DOHH2 (cell line): ENCODE measurements at regions not wholly inside any gene's neighbourhood (a gene's known extent, or its start where the extent isn't known, plus 50 kb on each side); places are given as distances from the start of the nearest gene placed in this dataset.
"Not testable (repeated sequence)": the region's sequence is repeated elsewhere in the genome, so short reads cannot be mapped to it uniquely, and the experiment has no call there.

ENCODE experiments used
- H3F3A ChIP-seq: fragments of 200-600 bp; sonication (generic), shearing (Covaris generic); 2 replicates; pipeline ENCODE4 v1.6.0; 2016; ENCODE audit warnings: antibody characterized with exemption, mild to moderate bottlenecking; ENCODE audit not compliant: control insufficient read depth, insufficient read depth
- H3K27ac ChIP-seq: fragments of 200-600 bp; sonication (generic); 2 replicates; pipeline ENCODE4 v1.5.1; 2014; ENCODE audit warnings: low read depth, mild to moderate bottlenecking, low read length, moderate library complexity
- H3K27me3 ChIP-seq: fragments of 200-600 bp; sonication (generic); 2 replicates; pipeline ENCODE4 v1.6.1; 2014; ENCODE audit warnings: mild to moderate bottlenecking, low read length, mixed read lengths; ENCODE audit not compliant: control insufficient read depth
- H3K36me3 ChIP-seq: fragments of 200-600 bp; sonication (generic); 2 replicates; pipeline ENCODE4 v1.6.1; 2014; ENCODE audit warnings: mild to moderate bottlenecking, low read length, moderate library complexity, mixed read lengths; ENCODE audit not compliant: control insufficient read depth
- H3K4me1 ChIP-seq: fragments of 200-600 bp; sonication (generic); 2 replicates; pipeline ENCODE4 v1.6.1; 2014; ENCODE audit warnings: mild to moderate bottlenecking, low read length, mixed read lengths; ENCODE audit not compliant: control insufficient read depth
- H3K4me2 ChIP-seq: fragments of 200-600 bp; sonication (generic); 2 replicates; pipeline ENCODE4 v1.6.0; 2014; ENCODE audit warnings: mild to moderate bottlenecking, low read length, moderate library complexity
- H3K4me3 ChIP-seq: fragments of 200-600 bp; sonication (generic); 2 replicates; pipeline ENCODE4 v1.5.1; 2014; ENCODE audit warnings: mild to moderate bottlenecking, low read length, mixed read lengths
- H3K79me2 ChIP-seq: fragments of 200-600 bp; sonication (generic); 2 replicates; pipeline ENCODE4 v1.6.1; 2014; ENCODE audit warnings: mild to moderate bottlenecking, low read length, mixed read lengths; ENCODE audit not compliant: control insufficient read depth
- H3K9me2 ChIP-seq: fragments of 200-600 bp; sonication (generic); replicated peaks from 2 replicates; pipeline ENCODE4 v1.6.1; 2014; ENCODE audit warnings: mild to moderate bottlenecking, low read length, mixed read lengths; ENCODE audit not compliant: control insufficient read depth
- H3K9me3 ChIP-seq: fragments of 200-600 bp; sonication (generic); 2 replicates; pipeline ENCODE4 v1.6.1; 2014; ENCODE audit warnings: antibody characterized with exemption, low read length, mixed read lengths; ENCODE audit not compliant: control insufficient read depth, insufficient read depth
- H4K20me1 ChIP-seq: fragments of 200-600 bp; sonication (generic); 2 replicates; pipeline ENCODE4 v1.6.0; 2014; ENCODE audit warnings: low read depth, mild to moderate bottlenecking, antibody characterized with exemption, low read length, moderate library complexity; ENCODE audit not compliant: control insufficient read depth, insufficient read depth
- CTCF ChIP-seq: fragments of 200-600 bp; sonication (generic); IDR thresholded peaks from one replicate; pipeline ENCODE4 v1.5.1; 2014; ENCODE audit warnings: antibody characterized with exemption, mild to moderate bottlenecking, low read depth, low read length; ENCODE audit not compliant: poor library complexity, severe bottlenecking
- EZH2phosphoT487 ChIP-seq: fragments of 200-600 bp; sonication (generic); IDR thresholded peaks from 2 replicates; pipeline ENCODE4 v1.6.1; 2017; ENCODE audit warnings: borderline replicate concordance, mild to moderate bottlenecking, antibody characterized with exemption, low read length, moderate library complexity, mixed read lengths

DNA sequence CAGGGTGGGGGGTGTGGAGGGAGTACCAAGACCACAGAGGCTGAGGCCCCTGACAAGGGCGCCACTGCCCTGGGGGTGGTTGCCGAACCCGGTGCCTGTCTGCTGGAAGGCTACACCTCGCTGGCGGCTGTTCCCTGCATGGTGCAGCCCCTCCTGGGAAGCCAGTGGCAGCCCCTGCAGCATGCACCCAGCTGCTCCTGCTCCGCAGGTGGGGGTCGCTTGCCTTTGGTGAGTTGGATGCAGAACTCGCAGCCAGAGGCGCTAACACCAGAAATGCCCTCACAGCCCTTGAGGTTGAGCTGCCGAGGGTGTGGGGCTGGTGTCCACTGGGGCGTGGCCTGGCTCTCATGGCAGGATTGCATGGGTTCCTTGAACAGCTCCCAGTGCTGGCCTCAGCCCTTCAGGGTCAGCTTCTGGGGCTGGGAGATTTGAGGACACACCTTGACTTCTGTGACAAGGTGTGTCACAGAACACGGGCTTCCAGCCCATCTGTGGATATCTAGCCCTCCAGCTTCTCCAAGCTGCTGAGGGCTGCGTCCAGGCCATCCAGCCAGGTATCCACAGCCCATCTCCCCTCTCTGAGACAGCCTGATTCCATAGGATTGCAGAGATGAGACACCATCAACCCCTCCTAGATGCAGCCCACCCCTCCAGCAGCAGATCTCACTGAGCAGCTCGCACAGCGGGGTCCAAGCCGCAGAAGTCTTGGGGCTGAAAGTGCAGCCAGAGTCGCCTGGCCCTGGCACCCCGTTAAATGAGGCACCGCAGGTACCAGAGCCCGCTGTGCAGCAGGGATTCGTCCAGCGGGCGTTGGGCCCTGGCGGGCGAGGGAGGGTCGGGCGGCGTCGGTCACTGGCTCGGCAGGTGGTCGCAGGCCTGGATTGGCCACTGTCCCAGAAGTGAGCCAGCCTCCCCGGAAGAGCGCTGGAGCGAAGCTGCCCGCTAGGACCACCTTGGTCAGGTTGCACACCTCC, 586.3 kb downstream of the KCNJ18 start:
- H3K27me3 ChIP-seq = no peaks in the 10 kb centered on the region
- no peaks in the 10 kb centered on the region for H3K9me2 ChIP-seq
- no peaks in the 10 kb centered on the region for H4K20me1 ChIP-seq
- no peaks in the 10 kb centered on the region for H3K79me2 ChIP-seq
- no peak overlapping the region for H3K4me3 ChIP-seq
- no peak overlapping the region for H3K27ac ChIP-seq
- TF ChIP-seq CTCF = no peak
- no peak for TF ChIP-seq EZH2phosphoT487
- no peak overlapping the region for H3K4me2 ChIP-seq
- H3K36me3 ChIP-seq = no peaks in the 10 kb centered on the region
- no peaks in the 10 kb centered on the region for H3F3A ChIP-seq
- H3K9me3 ChIP-seq = peaks cover 9% of the 10 kb centered on the region; the same call in 1 of the 2 replicates
- no peaks in the 10 kb centered on the region for H3K4me1 ChIP-seq

DNA sequence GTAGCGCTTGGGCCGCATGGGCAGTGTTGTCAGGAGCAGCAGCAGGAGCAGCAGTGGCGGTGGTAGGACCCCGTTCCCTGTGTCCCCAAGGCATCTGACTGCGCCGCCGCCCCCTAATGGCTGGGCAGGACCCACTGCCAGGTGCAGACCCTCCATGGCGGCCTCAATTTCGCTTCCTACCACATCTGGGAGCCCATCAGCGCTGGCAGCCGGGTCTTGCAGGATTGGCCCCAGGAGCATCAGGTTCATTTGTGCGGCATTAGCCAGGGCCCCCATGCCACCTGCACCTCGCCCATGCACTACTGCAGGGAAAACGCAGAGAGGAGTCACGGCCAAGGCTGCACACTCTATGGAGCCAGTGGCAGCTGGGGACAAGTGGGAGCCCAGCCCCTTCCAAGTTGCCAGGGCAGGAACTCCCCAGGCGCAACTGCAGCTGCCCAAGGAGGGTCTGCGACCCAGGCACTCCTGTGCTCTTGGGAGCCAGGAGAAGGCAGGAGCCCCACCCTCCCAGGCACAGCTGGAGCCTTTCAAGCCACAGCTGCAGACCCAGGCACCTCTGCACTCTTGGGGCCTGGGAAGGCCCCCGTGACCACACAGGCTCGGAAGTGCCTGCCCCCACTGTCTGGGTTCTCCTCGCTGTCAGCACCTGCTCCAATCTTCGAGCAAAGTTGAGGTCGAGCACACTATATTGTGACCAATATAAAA, 594.2 kb downstream of the KCNJ18 start:
- Histone ChIP-seq H3K9me2 (no peaks in the 10 kb centered on the region), H4K20me1 (no peaks in the 10 kb centered on the region), H3K4me3 (no peak overlapping the region), H3F3A (no peaks in the 10 kb centered on the region), H3K27ac (no peak overlapping the region), H3K4me2 (no peak overlapping the region), H3K4me1 (no peaks in the 10 kb centered on the region), H3K36me3 (no peaks in the 10 kb centered on the region), H3K9me3 (peaks cover 4% of the 10 kb centered on the region; the same call in 1 of the 2 replicates), H3K79me2 (no peaks in the 10 kb centered on the region), H3K27me3 (no peaks in the 10 kb centered on the region)
- no peak for TF ChIP-seq CTCF
- no peak for TF ChIP-seq EZH2phosphoT487

DNA sequence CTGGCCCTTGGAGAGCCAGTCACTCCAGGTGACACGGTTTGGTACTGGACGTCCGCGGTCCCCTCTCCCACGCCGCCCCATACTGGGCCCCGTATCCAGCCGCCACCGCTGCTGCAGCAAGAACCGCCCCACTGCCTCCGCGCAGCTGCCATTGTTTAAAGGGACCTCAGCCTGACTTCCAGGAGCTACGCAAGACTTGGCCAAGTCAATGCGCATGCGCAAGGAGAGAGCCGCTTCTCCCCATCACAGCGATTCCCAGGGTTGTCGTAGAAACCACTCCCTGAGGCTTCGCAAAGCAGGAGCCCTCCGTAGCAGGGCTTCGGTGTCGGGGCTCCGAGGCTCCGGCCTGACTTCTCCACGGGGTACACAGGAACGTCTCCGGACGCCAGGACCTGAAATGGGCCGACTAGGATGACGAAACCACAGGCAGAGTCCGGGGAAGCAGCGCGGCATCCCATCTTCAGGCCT, 606.2 kb downstream of the KCNJ18 start:
- not testable (repeated sequence) for H3K4me1 ChIP-seq, H3F3A ChIP-seq, H3K4me3 ChIP-seq, H3K4me2 ChIP-seq, H3K36me3 ChIP-seq, H3K27ac ChIP-seq, H3K27me3 ChIP-seq, H3K79me2 ChIP-seq, H4K20me1 ChIP-seq, H3K9me2 ChIP-seq
- peaks cover 22% of the 10 kb centered on the region; the same call in 1 of the 2 replicates for H3K9me3 ChIP-seq

DNA sequence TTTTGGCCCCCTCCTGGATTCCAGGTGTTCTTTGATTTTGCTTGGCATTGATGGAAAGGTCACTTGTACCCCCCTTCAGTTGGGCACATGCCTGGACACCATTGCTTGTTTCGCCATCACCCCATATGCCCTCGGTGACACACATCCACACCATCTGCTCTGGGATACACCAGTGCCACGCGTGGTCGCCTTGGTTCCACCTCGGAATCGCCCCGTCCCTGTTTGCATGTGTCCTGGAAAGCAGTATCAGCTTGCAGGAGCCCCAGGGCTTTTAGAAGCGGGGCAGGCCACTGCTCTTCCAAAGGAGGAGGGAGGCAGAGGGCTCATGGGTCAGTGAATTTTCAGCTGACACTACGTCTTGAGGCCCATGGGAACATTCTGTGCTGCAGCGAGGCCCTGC, 607.9 kb downstream of the KCNJ18 start:
- H3K4me3 ChIP-seq = no peak overlapping the region
- no peaks in the 10 kb centered on the region for H3K79me2 ChIP-seq
- no peaks in the 10 kb centered on the region for H4K20me1 ChIP-seq
- H3F3A ChIP-seq = no peaks in the 10 kb centered on the region
- peaks cover 30% of the 10 kb centered on the region; the same call in 1 of the 2 replicates for H3K9me3 ChIP-seq
- H3K36me3 ChIP-seq = no peaks in the 10 kb centered on the region
- no peak overlapping the region for H3K27ac ChIP-seq
- H3K27me3 ChIP-seq = no peaks in the 10 kb centered on the region
- H3K4me2 ChIP-seq = no peak overlapping the region
- no peaks in the 10 kb centered on the region for H3K9me2 ChIP-seq
- no peaks in the 10 kb centered on the region for H3K4me1 ChIP-seq
- no peak for TF ChIP-seq EZH2phosphoT487
- TF ChIP-seq CTCF = no peak
